Motor neuron (in vitro differentiated cells): ENCODE measurements at regions not wholly inside any gene's neighbourhood (a gene's known extent, or its start where the extent isn't known, plus 50 kb on each side); places are given as distances from the start of the nearest gene placed in this dataset.
A peak's percentile ranks its signal among the peaks of the same experiment; 100 is the strongest.

Experiments
- ATAC-seq, 8 experiments: fragments of 200-7000 bp; cut with Tn5 transposase; replicated peaks in 6 of 8; 2 replicates each; pipeline ENCODE4 v1.8.0; 2021; ENCODE audit warnings: mild to moderate bottlenecking in 8 of 8, moderate library complexity in 8 of 8
- H3K27ac ChIP-seq, 2 donors: fragments of 250-450 bp; sonication (Bioruptor Pico); 2 replicates each; pipeline ENCODE4 v1.9.0; 2021; ENCODE audit warnings: antibody characterized with exemption in 2 of 2, mild to moderate bottlenecking in 2 of 2, moderate library complexity in 1 of 2
- H3K4me1 ChIP-seq, 2 donors: fragments of 250-450 bp; sonication (Bioruptor Pico); replicated peaks in 1 of 2; 2 replicates each; pipeline ENCODE4 v1.6.1; 2021; ENCODE audit warnings: antibody characterized with exemption in 2 of 2, mild to moderate bottlenecking in 2 of 2, moderate library complexity in 1 of 2
- H3K4me3 ChIP-seq, 5 donors: fragments of 250-450 bp; sonication (Bioruptor Pico); 2 replicates each; pipeline ENCODE4 v1.9.0; 2021; ENCODE audit warnings: antibody characterized with exemption in 5 of 5, mild to moderate bottlenecking in 5 of 5, moderate library complexity in 4 of 5
- WGBS, 10 experiments: fragments of 450-650 bp; shearing (Covaris generic); methylation state at CpG; one replicate each; pipeline ENCODE4 v1.0.0; 2022; 5-methylcytosine and 5-hydroxymethylcytosine counted together
- in situ Hi-C, 9 experiments: fragments of 400-800 bp; cut with MboI; loops; one replicate each; pipeline ENCODE4 v1.15.0; 2021; ENCODE audit warnings: low sequenced_read_pairs in 9 of 9, low pct_unique_long_range_greater_than_20kb in 2 of 9; ENCODE audit not compliant: unreplicated experiment in 9 of 9

- H3K4me3 ChIP-seq = no peak overlapping the region
- WGBS, 10 experiments = 17 to 100% (median 92%) methylated on average over 2 to 18 of the region's 18 CpGs
- peak in 1 of 8 experiments; percentile 20 for ATAC-seq
- H3K27ac ChIP-seq = no peak overlapping the region
- no peaks in the 10 kb centered on the region for H3K4me1 ChIP-seq
- in situ Hi-C loops = no loop called here
These were observed 573.2 kb downstream of the ZEB2 start for GRCh38 chr2:143946436-143947391.

DNA sequence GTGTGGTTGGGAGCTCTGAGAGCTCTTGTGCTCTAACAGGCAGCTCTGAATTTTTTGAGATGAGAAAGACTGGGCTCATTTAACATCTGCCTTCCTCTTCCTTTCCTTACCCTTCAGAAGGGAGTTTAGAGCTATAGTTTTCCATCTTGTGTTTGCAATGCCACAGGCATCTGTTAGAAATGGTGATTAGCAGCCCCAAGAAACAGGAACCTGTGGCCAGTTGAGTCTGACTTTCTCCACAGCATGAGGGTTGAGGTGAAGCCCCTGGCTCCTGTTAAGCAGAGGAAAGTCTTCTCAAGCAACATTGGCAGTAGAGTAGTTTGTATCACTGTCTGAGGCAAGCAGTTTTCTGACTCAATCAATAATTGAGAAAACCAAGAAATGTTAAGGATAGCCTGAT is 577.4 kb downstream of the ZEB2 start:
- peaks cover 0 to 8% of the 10 kb centered on the region in 2 donors for H3K4me1 ChIP-seq
- in situ Hi-C loops = no loop called here
- no peak overlapping the region for H3K4me3 ChIP-seq
- no peak for ATAC-seq
- H3K27ac ChIP-seq = no peak overlapping the region

GRCh38 chr2:143940720-143941119 is 579.2 kb downstream of the ZEB2 start:
- H3K4me1 ChIP-seq = peaks cover 0 to 8% of the 10 kb centered on the region in 2 donors
- no peak overlapping the region for H3K27ac ChIP-seq
- in situ Hi-C loops = no loop called here
- no peak for ATAC-seq
- WGBS, 10 experiments = 81 to 100% (median 100%) methylated on average over 1 to 2 of the region's 3 CpGs; no CpG with 5 or more reads in 1 of the 10 experiments
- H3K4me3 ChIP-seq = no peak overlapping the region

GRCh38 chr2:143939626-143940330 is 580.1 kb downstream of the ZEB2 start:
- WGBS, 10 experiments = 21 to 89% (median 72%) methylated on average over 4 to 6 of the region's 6 CpGs; no CpG with 5 or more reads in 1 of the 10 experiments
- no peak overlapping the region for H3K4me3 ChIP-seq
- peaks cover 0 to 8% of the 10 kb centered on the region in 2 donors for H3K4me1 ChIP-seq
- in situ Hi-C loops = no loop called here
- no peak for ATAC-seq
- H3K27ac ChIP-seq = no peak overlapping the region

- Histone ChIP-seq H3K27ac (no peak overlapping the region), H3K4me3 (peak overlapping the region; percentile 37 to 60 (median 42)), H3K4me1 (peaks cover 0 to 8% of the 10 kb centered on the region in 2 donors)
- in situ Hi-C loops = no loop called here
- WGBS, 10 experiments = 9 to 52% (median 32%) methylated on average over 1 to 7 of the region's 11 CpGs; no CpG with 5 or more reads in 1 of the 10 experiments
- ATAC-seq = peak; percentile 8 to 42 (median 24)
These were observed 582.1 kb downstream of the ZEB2 start for GRCh38 chr2:143937723-143938350.

DNA sequence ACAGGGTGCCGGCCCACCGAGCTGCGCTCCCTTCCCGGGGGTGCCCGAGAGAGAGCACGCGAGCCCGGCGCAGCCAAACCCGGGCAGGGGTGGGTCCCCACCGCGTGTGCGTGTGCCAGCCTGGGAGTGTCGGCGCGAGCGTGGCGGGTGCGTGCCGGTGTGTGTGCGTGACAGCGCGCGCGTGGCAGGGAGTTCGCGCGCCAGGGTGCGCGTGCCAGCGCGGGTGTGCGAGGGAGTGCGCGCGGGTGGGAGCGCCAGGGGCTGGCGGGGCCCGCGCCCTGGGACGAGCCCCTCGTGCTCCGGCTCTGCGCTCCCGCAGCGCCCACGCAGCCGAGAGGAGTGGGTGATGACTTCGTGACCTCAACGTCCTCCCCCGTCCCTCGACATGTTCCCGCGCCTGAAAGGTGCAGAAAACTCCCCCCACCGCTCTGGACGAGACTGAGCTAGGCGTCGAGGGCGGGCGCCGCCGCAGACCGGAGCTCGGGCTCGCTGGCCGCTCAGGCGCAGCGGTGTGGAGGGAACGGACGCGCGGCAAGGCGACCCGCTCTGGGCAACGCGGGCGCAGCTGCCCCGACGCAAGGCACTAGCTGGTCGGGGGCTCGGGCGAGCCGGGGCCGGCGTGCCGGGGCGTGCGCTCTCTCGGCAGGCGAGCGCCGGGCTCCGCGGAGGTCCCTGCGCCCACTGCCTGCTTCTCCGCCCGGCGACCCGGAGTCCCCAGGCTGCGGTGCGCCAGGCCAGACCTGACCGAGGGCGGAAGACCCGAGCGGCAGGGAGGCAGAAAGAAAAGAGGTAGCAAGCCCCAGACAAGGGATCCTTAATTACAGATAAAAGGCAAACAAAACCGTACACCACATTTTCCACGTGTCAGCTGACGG is 582.8 kb downstream of the ZEB2 start:
- in situ Hi-C loops = no loop called here
- 0 to 10% (median 3%) methylated on average over 2 to 14 of the region's 108 CpGs; no CpG with 5 or more reads in 5 of the 10 experiments for WGBS, 10 experiments
- Histone ChIP-seq H3K4me3 (peak overlapping the region; percentile 37 to 60 (median 42)), H3K27ac (no peak overlapping the region), H3K4me1 (peaks cover 0 to 8% of the 10 kb centered on the region in 2 donors)
- ATAC-seq = peak; percentile 86 to 94 (median 90)

- peaks cover 0 to 8% of the 10 kb centered on the region in 2 donors for H3K4me1 ChIP-seq
These were observed 583.4 kb downstream of the ZEB2 start for GRCh38 chr2:143936538-143936847.

GRCh38 chr2:143935482-143935752 is 584.5 kb downstream of the ZEB2 start:
- Histone ChIP-seq H3K4me3 (no peak overlapping the region), H3K4me1 (peaks cover 0 to 8% of the 10 kb centered on the region in 2 donors), H3K27ac (no peak overlapping the region)
- no peak for ATAC-seq
- WGBS, 10 experiments = 46 to 100% (median 96%) methylated on average over 1 to 4 of the region's 4 CpGs; no CpG with 5 or more reads in 3 of the 10 experiments
- in situ Hi-C loops = no loop called here

More at GRCh38 chr2:143936538-143936847, 583.4 kb downstream of the ZEB2 start:
- in situ Hi-C loops = no loop called here
- Histone ChIP-seq H3K4me3 (peak overlapping the region; percentile 37 to 60 (median 42)), H3K27ac (no peak overlapping the region)
- WGBS, 10 experiments = 8 to 100% (median 25%) methylated on average over 2 to 11 of the region's 14 CpGs; no CpG with 5 or more reads in 1 of the 10 experiments
- ATAC-seq = no peak

- 20 to 100% (median 72%) methylated on average over 1 to 10 of the region's 10 CpGs for WGBS, 10 experiments
- in situ Hi-C loops = no loop called here
- ATAC-seq = no peak
- H3K27ac ChIP-seq = no peak overlapping the region
- H3K4me3 ChIP-seq = no peak overlapping the region
- H3K4me1 ChIP-seq = peaks cover 0 to 8% of the 10 kb centered on the region in 2 donors
These were observed 585.1 kb downstream of the ZEB2 start for GRCh38 chr2:143934626-143935481.

GRCh38 chr2:143933946-143934569 is 585.9 kb downstream of the ZEB2 start:
- ATAC-seq = no peak
- Histone ChIP-seq H3K27ac (no peak overlapping the region), H3K4me1 (peaks cover 0 to 8% of the 10 kb centered on the region in 2 donors), H3K4me3 (no peak overlapping the region)
- in situ Hi-C loops = no loop called here

DNA sequence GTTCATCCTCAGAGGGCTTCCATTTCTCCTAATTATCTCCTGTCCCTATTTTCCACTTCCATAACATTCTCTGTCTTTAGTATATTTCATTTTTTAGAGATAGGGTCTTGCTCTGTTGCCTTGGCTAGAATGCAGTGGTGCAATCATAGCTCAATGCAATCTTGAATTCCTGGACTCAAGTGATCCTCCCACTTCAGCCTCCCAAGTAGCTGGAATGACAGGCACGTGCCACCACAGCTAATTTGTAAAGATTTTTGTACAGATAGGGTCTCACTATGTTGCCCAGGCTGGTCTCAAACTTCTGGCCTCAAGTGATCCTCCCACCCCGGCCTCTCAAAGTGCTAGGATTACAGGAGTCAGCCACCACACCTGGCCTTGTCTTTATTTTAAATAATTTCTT is 589.0 kb downstream of the ZEB2 start:
- Histone ChIP-seq H3K4me3 (no peak overlapping the region), H3K4me1 (no peaks in the 10 kb centered on the region), H3K27ac (no peak overlapping the region)
- ATAC-seq = no peak
- in situ Hi-C loops = no loop called here
- 0 to 100% (median 76%) methylated on average over 1 to 2 of the region's 2 CpGs; no CpG with 5 or more reads in 3 of the 10 experiments for WGBS, 10 experiments
